Stimulated activated CD4-positive, alpha-beta T cell treated with anti-CD3 and anti-CD28 coated beads, TNF-alpha, amount 100 ng/mL, for 1 hour (primary cell): ENCODE measurements at regions not wholly inside any gene's neighbourhood (a gene's known extent, or its start where the extent isn't known, plus 50 kb on each side); places are given as distances from the start of the nearest gene placed in this dataset.
"Not testable (repeated sequence)": the region's sequence is repeated elsewhere in the genome, so short reads cannot be mapped to it uniquely, and the experiment has no call there.

Experiments
- DNase-seq, 3 donors: peaks; one replicate each; pipeline ENCODE4 v3.0.0-alpha.2; 2020; ENCODE audit warnings: low read depth in 3 of 3, low spot score in 1 of 3

GRCh38 chr2:219724628-219725027, 97.2 kb downstream of the SLC4A3 start:
- DNase-seq: no peak

GRCh38 chr2:219726916-219727315, 99.5 kb downstream of the SLC4A3 start:
- DNase-seq: no peak

- no peak for DNase-seq
These were observed 100.5 kb downstream of the SLC4A3 start for GRCh38 chr2:219727771-219728429.

GRCh38 chr2:219728991-219729487, 101.6 kb downstream of the SLC4A3 start:
- DNase-seq: no peak

GRCh38 chr2:219731173-219731572, 103.7 kb downstream of the SLC4A3 start:
- DNase-seq: no peak

- no peak for DNase-seq
These were observed 105.7 kb downstream of the SLC4A3 start for GRCh38 chr2:219733106-219733505.

- no peak for DNase-seq
These were observed 106.3 kb downstream of the SLC4A3 start for GRCh38 chr2:219733746-219734145.

- DNase-seq: no peak
These were observed 108.8 kb downstream of the SLC4A3 start for GRCh38 chr2:219736209-219736608.

GRCh38 chr2:219737270-219737691, 109.9 kb downstream of the SLC4A3 start:
- no peak for DNase-seq

GRCh38 chr2:219739066-219739465, 111.6 kb downstream of the SLC4A3 start:
- DNase-seq: no peak

GRCh38 chr2:219739866-219740440, 112.5 kb downstream of the SLC4A3 start:
- no peak for DNase-seq

- DNase-seq: no peak
These were observed 116.1 kb downstream of the SLC4A3 start for GRCh38 chr2:219743548-219743947.

GRCh38 chr2:219744066-219744465, 116.6 kb downstream of the SLC4A3 start:
- no peak for DNase-seq

- no peak for DNase-seq
These were observed 117.2 kb downstream of the SLC4A3 start for GRCh38 chr2:219744600-219744999.

GRCh38 chr2:219747637-219748036, 120.2 kb downstream of the SLC4A3 start:
- no peak for DNase-seq

- no peak for DNase-seq
These were observed 121.5 kb downstream of the SLC4A3 start for GRCh38 chr2:219748671-219749570.

- not testable (repeated sequence) for DNase-seq
These were observed 123.7 kb downstream of the SLC4A3 start for GRCh38 chr2:219751121-219751520.

- no peak for DNase-seq
These were observed 125.3 kb downstream of the SLC4A3 start for GRCh38 chr2:219752726-219753125.

GRCh38 chr2:219758907-219759680, 131.7 kb downstream of the SLC4A3 start:
- no peak for DNase-seq

GRCh38 chr2:219759801-219760200, 132.4 kb downstream of the SLC4A3 start:
- no peak for DNase-seq
